Muscle of leg (tissue), 3 donors: ENCODE measurements at regions not wholly inside any gene's neighbourhood (a gene's known extent, or its start where the extent isn't known, plus 50 kb on each side); places are given as distances from the start of the nearest gene placed in this dataset.
A peak's percentile ranks its signal among the peaks of the same experiment; 100 is the strongest.

Experiments
- DNase-seq: peaks from one replicate; pipeline ENCODE4 v3.0.0; 2013
- H3K27ac ChIP-seq: one replicate; pipeline ENCODE4 v1.5.1; 2013; ENCODE audit warnings: mild to moderate bottlenecking, low read length, control low read depth
- H3K27me3 ChIP-seq: one replicate; pipeline ENCODE4 v1.6.1; 2013; ENCODE audit warnings: low read length; ENCODE audit not compliant: control insufficient read depth, insufficient read depth
- H3K36me3 ChIP-seq: one replicate; pipeline ENCODE4 v1.6.1; 2013; ENCODE audit warnings: low read length; ENCODE audit not compliant: control insufficient read depth, insufficient read depth
- H3K4me1 ChIP-seq: one replicate; pipeline ENCODE4 v1.6.1; 2013; ENCODE audit warnings: low read length; ENCODE audit not compliant: control insufficient read depth, insufficient read depth
- H3K4me3 ChIP-seq: one replicate; pipeline ENCODE4 v1.5.1; 2013; ENCODE audit warnings: low read length, control low read depth
- H3K9me3 ChIP-seq: replicated peaks from 2 replicates; pipeline ENCODE4 v1.6.1; 2013; ENCODE audit warnings: low read depth, low read length; ENCODE audit not compliant: control insufficient read depth
- WGBS: methylation state at CpG from one replicate; pipeline ENCODE4 v1.1.5; 2013; ENCODE audit warnings: missing lambda C conversion rate; ENCODE audit not compliant: insufficient coverage; 5-methylcytosine and 5-hydroxymethylcytosine counted together

- Histone ChIP-seq H3K4me3 (no peak overlapping the region), H3K27ac (no peak overlapping the region), H3K4me1 (peaks cover 15% of the 10 kb centered on the region), H3K9me3 (no peaks in the 10 kb centered on the region), H3K36me3 (no peaks in the 10 kb centered on the region), H3K27me3 (no peaks in the 10 kb centered on the region)
- DNase-seq = no peak
- WGBS = 58% methylated on average over 2 of the region's 3 CpGs
Observed at GRCh38 chr4:57168982-57169381, 58.8 kb upstream of the IGFBP7 start.

DNA sequence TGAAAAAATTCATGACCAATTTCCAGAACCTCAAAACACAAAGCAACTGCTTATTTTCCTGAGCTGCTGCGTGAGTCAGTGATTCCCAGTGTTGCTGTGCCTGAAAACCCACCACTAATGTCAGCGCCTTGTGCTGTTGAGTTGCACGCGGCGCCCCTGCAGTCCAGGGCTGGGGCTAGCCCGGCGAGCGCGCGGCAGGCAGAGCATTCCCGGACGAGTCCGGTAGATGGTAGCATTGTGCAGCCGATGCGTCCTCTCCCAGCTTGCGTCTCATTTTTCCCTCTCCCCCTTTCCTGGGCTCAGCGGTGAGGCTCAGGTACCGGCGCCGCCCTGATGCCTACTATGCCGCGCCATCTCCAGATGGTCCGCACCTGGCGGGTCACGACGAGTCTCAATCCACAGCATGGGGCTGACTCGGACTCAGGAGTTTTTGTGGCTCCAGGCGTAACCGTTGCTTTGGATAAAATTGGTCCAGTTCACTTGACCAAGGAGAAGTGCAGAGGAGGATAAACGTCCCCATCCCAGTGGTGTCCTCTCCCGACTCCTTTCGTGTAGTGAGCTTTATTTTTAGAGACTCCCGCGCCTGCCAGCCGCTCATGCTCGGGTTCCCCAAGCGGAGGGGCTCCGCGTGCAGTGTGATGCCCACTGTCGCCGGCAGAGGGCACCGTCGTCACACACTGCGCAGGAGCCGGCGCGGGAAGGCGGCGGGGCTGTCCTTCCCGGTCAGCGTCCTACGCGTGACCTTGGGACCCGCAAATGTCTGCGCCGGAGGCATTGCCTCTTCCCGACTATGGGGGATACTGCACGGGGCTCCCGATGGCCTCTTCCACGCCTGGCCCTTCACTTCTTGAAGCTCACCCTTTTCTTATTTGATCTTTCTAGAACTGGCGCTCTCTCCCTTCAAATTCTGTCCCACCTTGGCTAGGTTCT lies 53.6 kb upstream of the IGFBP7 start:
- Histone ChIP-seq H3K36me3 (no peaks in the 10 kb centered on the region), H3K4me1 (peaks cover 18% of the 10 kb centered on the region), H3K27ac (peak overlapping the region; percentile 71), H3K27me3 (no peaks in the 10 kb centered on the region), H3K9me3 (no peaks in the 10 kb centered on the region), H3K4me3 (peak overlapping the region; percentile 68)
- 2% methylated on average over 59 of the region's 61 CpGs for WGBS
- peak; percentile 88 for DNase-seq

DNA sequence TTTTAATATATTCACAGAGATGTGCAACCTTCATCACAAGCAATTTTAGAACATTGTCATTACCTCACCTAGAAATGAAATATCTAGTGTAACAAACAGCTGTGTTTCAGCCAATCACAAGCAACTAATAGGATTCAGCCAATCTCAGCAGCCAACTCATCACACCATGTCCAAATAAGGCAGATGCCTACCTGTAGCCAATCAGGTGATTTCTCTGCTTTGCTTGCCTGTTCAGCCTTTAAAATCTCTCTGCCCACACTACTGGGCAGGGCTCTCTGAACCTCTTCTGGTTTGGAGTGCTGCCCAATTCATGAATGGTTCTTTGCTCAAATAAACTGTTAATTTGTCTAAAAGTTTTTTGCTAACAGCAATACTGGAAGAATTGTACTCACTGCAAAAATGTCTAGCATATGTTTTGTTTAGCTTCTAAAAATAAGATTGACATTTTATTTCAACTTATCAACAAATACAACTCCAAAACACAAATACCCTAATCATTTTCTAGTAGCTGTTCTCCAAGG lies 52.4 kb upstream of the IGFBP7 start:
- peaks cover 15% of the 10 kb centered on the region for H3K4me1 ChIP-seq
- no peak overlapping the region for H3K4me3 ChIP-seq
- H3K9me3 ChIP-seq = no peaks in the 10 kb centered on the region
- DNase-seq = no peak
- H3K27me3 ChIP-seq = peaks cover 2% of the 10 kb centered on the region
- H3K36me3 ChIP-seq = no peaks in the 10 kb centered on the region
- H3K27ac ChIP-seq = no peak overlapping the region
